Prostate gland (tissue), 2 donors: ENCODE measurements at regions not wholly inside any gene's neighbourhood (a gene's known extent, or its start where the extent isn't known, plus 50 kb on each side); places are given as distances from the start of the nearest gene placed in this dataset.

Experiments used
- DNase-seq: peaks from one replicate; pipeline ENCODE4 v3.0.0-alpha.2; 2019; ENCODE audit warnings: low spot score
- H3K27ac ChIP-seq, 2 donors: fragments of 200-600 bp; sonication (generic); 2 replicates each; pipeline ENCODE4 v1.5.1; 2017 to 2019
- H3K27me3 ChIP-seq: fragments of 200-600 bp; sonication (generic); replicated peaks from 2 replicates; pipeline ENCODE4 v1.5.1; 2019; ENCODE audit not compliant: insufficient read depth
- H3K36me3 ChIP-seq, 2 donors: fragments of 200-600 bp; sonication (generic); 1 replicate in 1 of 2; 2 replicates in 1 of 2; pipeline versions ENCODE4 v1.5.1 to v1.8.1; 2017 to 2019
- H3K4me1 ChIP-seq: fragments of 200-600 bp; sonication (generic); replicated peaks from 2 replicates; pipeline ENCODE4 v1.5.1; 2019
- H3K4me3 ChIP-seq, 2 donors: fragments of 200-600 bp; sonication (generic); 2 replicates each; pipeline ENCODE4 v1.5.1; 2017 to 2019
- H3K9me3 ChIP-seq: fragments of 200-600 bp; sonication (generic); 2 replicates; pipeline ENCODE4 v1.5.1; 2017
- POLR2A ChIP-seq: fragments of 450-650 bp; IDR thresholded peaks from one replicate; pipeline ENCODE4 v1.6.1; 2016; ENCODE audit warnings: antibody characterized with exemption, mild to moderate bottlenecking
- POLR2AphosphoS5 ChIP-seq: sonication (generic); formaldehyde crosslinking; IDR thresholded peaks from one replicate; pipeline ENCODE4 v1.6.1; 2017; ENCODE audit warnings: antibody characterized with exemption
- WGBS: methylation state at CpG from one replicate; pipeline ENCODE4 v1.1.5; 2018; 5-methylcytosine and 5-hydroxymethylcytosine counted together
- intact Hi-C: fragments of 100-400 bp; cut with DNase I; formaldehyde crosslinking; loops from one replicate; pipeline ENCODE4 v1.14.2; 2022
- TF ChIP-seq, protein P1 (sequence below), 4 experiments: fragments of 200-600 bp in 2 of 4; fragments of 450-650 bp in 2 of 4; sonication (generic) in 2 of 4; IDR thresholded peaks; 1 replicate in 3 of 4; 2 replicates in 1 of 4; pipeline ENCODE4 v1.5.1; 2016 to 2019; ENCODE audit warnings: antibody characterized with exemption in 4 of 4, mild to moderate bottlenecking in 2 of 4, moderate library complexity in 2 of 4

DNA sequence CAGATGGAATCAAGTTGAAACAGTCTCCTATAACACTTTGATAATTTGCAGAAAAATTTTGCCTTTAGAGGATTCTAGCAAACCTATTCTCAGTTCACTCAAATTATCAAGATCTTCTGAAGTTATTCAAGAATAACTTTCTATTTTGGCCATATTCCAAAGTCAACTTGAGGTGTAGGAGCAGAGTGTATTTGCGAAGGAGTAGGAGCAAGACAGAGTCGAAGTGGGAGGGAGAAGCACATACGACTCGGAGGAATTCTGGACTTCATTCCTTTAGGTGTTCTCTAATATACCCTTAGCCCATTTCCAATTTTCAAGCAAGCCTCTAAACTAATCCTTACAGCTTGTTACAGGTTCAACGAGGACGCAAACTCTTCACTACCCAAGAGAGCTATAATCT lies 252.9 kb downstream of the GPM6A start:
- no peaks in the 10 kb centered on the region for H3K9me3 ChIP-seq
- intact Hi-C loops = no loop called here
- H3K4me3 ChIP-seq = no peak overlapping the region
- DNase-seq = no peak
- H3K27me3 ChIP-seq = no peaks in the 10 kb centered on the region
- TF ChIP-seq POLR2AphosphoS5 = no peak
- TF ChIP-seq, protein P1, sequence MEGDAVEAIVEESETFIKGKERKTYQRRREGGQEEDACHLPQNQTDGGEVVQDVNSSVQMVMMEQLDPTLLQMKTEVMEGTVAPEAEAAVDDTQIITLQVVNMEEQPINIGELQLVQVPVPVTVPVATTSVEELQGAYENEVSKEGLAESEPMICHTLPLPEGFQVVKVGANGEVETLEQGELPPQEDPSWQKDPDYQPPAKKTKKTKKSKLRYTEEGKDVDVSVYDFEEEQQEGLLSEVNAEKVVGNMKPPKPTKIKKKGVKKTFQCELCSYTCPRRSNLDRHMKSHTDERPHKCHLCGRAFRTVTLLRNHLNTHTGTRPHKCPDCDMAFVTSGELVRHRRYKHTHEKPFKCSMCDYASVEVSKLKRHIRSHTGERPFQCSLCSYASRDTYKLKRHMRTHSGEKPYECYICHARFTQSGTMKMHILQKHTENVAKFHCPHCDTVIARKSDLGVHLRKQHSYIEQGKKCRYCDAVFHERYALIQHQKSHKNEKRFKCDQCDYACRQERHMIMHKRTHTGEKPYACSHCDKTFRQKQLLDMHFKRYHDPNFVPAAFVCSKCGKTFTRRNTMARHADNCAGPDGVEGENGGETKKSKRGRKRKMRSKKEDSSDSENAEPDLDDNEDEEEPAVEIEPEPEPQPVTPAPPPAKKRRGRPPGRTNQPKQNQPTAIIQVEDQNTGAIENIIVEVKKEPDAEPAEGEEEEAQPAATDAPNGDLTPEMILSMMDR (IDR thresholded peaks at IDR 0.05) = no peak
- WGBS = 58% methylated on average over 6 of the region's 6 CpGs
- H3K27ac ChIP-seq = no peak overlapping the region
- H3K36me3 ChIP-seq = no peaks in the 10 kb centered on the region
- H3K4me1 ChIP-seq = no peaks in the 10 kb centered on the region

- H3K4me1 ChIP-seq = no peaks in the 10 kb centered on the region
- no peaks in the 10 kb centered on the region for H3K36me3 ChIP-seq
- no peak overlapping the region for H3K27ac ChIP-seq
- WGBS = 77% methylated on average over 2 of the region's 2 CpGs
- TF ChIP-seq, protein P1 (IDR thresholded peaks at IDR 0.05) = no peak
- TF ChIP-seq POLR2A = no peak
- TF ChIP-seq POLR2AphosphoS5 = no peak
- H3K9me3 ChIP-seq = no peaks in the 10 kb centered on the region
- H3K27me3 ChIP-seq = no peaks in the 10 kb centered on the region
- intact Hi-C loops = no loop called here
- no peak for DNase-seq
- H3K4me3 ChIP-seq = no peak overlapping the region
These were observed 252.5 kb downstream of the GPM6A start for GRCh38 chr4:175559526-175559925.

DNA sequence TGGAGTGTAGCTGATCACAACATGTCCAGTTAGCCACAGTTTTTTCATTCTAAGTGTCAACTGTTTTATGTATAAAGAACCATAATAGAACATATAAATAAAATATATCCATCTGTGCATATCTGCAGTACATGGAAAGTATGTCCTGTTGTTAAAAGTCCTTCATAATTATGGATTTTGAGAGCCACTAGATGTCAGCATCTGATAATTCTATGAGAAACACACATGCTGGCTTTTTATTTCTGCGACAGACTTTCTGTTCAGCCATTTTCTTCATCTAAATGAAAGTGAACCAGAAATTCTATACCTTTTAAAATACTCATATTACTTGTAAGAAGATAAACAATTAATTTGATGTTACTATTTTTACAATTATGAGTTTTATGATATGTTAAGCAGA lies 251.5 kb downstream of the GPM6A start:
- intact Hi-C loops = no loop called here

GRCh38 chr4:175561696-175562095 lies 250.4 kb downstream of the GPM6A start:
- Histone ChIP-seq H3K36me3 (no peaks in the 10 kb centered on the region), H3K27ac (no peak overlapping the region), H3K4me3 (no peak overlapping the region), H3K27me3 (no peaks in the 10 kb centered on the region), H3K9me3 (no peaks in the 10 kb centered on the region), H3K4me1 (no peaks in the 10 kb centered on the region)
- intact Hi-C loops = no loop called here
- TF ChIP-seq, protein P1 (IDR thresholded peaks at IDR 0.05) = no peak
- no peak for TF ChIP-seq POLR2AphosphoS5
- no peak for TF ChIP-seq POLR2A
- WGBS = 89% methylated on average over 1 of the region's 1 CpG
- no peak for DNase-seq

More for the DNA sequence above, 251.5 kb downstream of the GPM6A start:
- H3K36me3 ChIP-seq = no peaks in the 10 kb centered on the region
- no peak for TF ChIP-seq POLR2AphosphoS5
- TF ChIP-seq, protein P1 (IDR thresholded peaks at IDR 0.05) = peak in 2 of 4 experiments; percentile 16 to 38
- no peak overlapping the region for H3K27ac ChIP-seq
- H3K9me3 ChIP-seq = no peaks in the 10 kb centered on the region
- WGBS = 30% methylated on average over 1 of the region's 1 CpG
- no peaks in the 10 kb centered on the region for H3K27me3 ChIP-seq
- no peaks in the 10 kb centered on the region for H3K4me1 ChIP-seq
- DNase-seq = no peak
- no peak overlapping the region for H3K4me3 ChIP-seq

DNA sequence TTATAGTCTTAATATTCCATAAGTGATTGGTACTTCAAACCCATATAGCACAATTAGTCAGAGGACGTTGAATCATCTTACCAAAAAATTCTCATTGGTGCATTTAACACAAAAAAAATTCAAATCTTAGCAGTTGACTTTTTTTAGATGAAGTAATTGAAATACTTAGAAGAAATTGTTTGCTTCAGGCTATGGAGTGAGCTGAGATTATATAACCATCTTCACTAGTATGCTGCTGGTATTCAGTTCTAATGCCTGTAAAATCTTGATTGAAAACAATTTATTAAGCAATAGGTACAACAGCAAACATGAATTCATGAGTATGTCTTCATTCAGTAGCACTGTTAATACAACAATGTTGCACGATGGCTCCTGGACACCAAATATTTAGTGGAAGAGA lies 250.0 kb downstream of the GPM6A start:
- 41% methylated on average over 2 of the region's 2 CpGs for WGBS
- no peak for TF ChIP-seq POLR2AphosphoS5
- TF ChIP-seq, protein P1 (IDR thresholded peaks at IDR 0.05) = no peak
- TF ChIP-seq POLR2A = no peak

More for the DNA sequence above, 250.0 kb downstream of the GPM6A start:
- Histone ChIP-seq H3K9me3 (no peaks in the 10 kb centered on the region), H3K4me3 (no peak overlapping the region), H3K4me1 (no peaks in the 10 kb centered on the region), H3K27ac (no peak overlapping the region), H3K36me3 (no peaks in the 10 kb centered on the region), H3K27me3 (no peaks in the 10 kb centered on the region)
- DNase-seq = no peak
- intact Hi-C loops = no loop called here
